Spleen (tissue), 7 donors: ENCODE measurements at regions not wholly inside any gene's neighbourhood (a gene's known extent, or its start where the extent isn't known, plus 50 kb on each side); places are given as distances from the start of the nearest gene placed in this dataset.
"Not testable (repeated sequence)": the region's sequence is repeated elsewhere in the genome, so short reads cannot be mapped to it uniquely, and the experiment has no call there.

Experiments used
- CTCF ChIP-seq, 11 experiments: fragments of 200-600 bp in 7 of 11; fragments of 450-650 bp in 4 of 11; sonication (generic) in 4 of 11; IDR thresholded peaks in 8 of 11; conservative IDR thresholded peaks in 3 of 11; 1 replicate in 7 of 11; 2 replicates in 4 of 11; pipeline versions ENCODE4 v1.4.0 to v1.8.0; 2016 to 2021; ENCODE audit warnings: antibody characterized with exemption in 11 of 11, inconsistent platforms in 4 of 11, mild to moderate bottlenecking in 1 of 11
- POLR2A ChIP-seq, 3 donors: fragments of 450-650 bp; IDR thresholded peaks; one replicate each; pipeline ENCODE4 v1.5.1; 2017; ENCODE audit warnings: antibody characterized with exemption in 3 of 3, mild to moderate bottlenecking in 1 of 3
- donor health status: DM: no; HTN: no; CAD: no; lungs with moderate emphysema.
- donor health status: DM: no; HTN: no; CAD: no.
- donor health status: DM: no; HTN: no; CAD: no.

DNA sequence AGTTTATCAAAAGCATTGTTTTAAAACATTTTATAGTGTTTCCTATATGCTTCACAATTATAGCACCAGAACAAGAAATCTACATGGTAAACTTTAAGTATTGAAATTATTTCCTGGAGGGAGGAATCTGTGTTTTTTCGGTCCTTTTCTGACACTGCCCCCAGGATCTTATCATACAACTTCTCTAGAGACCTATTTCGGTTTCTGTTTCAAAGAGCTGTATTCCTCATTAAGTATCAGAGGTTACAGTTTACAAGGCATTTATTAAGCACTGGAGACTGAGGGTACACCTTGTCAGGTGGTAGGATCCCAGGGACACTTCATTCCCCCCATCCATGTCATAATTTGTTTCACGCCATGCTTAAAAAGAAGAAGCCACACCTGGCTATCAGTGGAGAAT lies 146.4 kb downstream of the ATP6V0E2 start:
- TF ChIP-seq POLR2A (IDR thresholded peaks at IDR 0.05); CTCF (IDR thresholded peaks at IDR 0.05 in 8 of 11, conservative IDR thresholded peaks at IDR 0.05 in 3 of 11): not testable (repeated sequence)
